H9 (cell line): ENCODE measurements at regions not wholly inside any gene's neighbourhood (a gene's known extent, or its start where the extent isn't known, plus 50 kb on each side); places are given as distances from the start of the nearest gene placed in this dataset.

Source experiments
- DNase-seq: peaks from one replicate; pipeline ENCODE4 v3.0.0-alpha.2; 2017
- H2AFZ ChIP-seq: one replicate; pipeline ENCODE4 v1.6.1; 2013; ENCODE audit warnings: mild to moderate bottlenecking, low read length, control low read depth, moderate library complexity
- H2AK5ac ChIP-seq: 2 replicates; pipeline ENCODE4 v1.6.1; 2013; ENCODE audit warnings: low read length, control low read depth, mixed read lengths; ENCODE audit not compliant: insufficient read length
- H2BK120ac ChIP-seq: one replicate; pipeline ENCODE4 v1.6.1; 2013; ENCODE audit warnings: low read depth, mild to moderate bottlenecking, low read length, control low read depth, inconsistent platforms; ENCODE audit not compliant: poor library complexity, severe bottlenecking
- H2BK12ac ChIP-seq: 2 replicates; pipeline ENCODE4 v1.6.1; 2013; ENCODE audit warnings: low read length, control low read depth, mixed read lengths, low read depth; ENCODE audit not compliant: insufficient read length
- H2BK15ac ChIP-seq: 2 replicates; pipeline ENCODE4 v1.6.1; 2013; ENCODE audit warnings: low read depth, low read length, control low read depth
- H2BK20ac ChIP-seq: one replicate; pipeline ENCODE4 v1.6.1; 2013; ENCODE audit warnings: low read depth, mild to moderate bottlenecking, low read length, control low read depth, inconsistent platforms; ENCODE audit not compliant: poor library complexity, severe bottlenecking
- H2BK5ac ChIP-seq: 2 replicates; pipeline ENCODE4 v1.6.1; 2013; ENCODE audit warnings: low read length, control low read depth, mixed read lengths; ENCODE audit not compliant: insufficient read length
- H3K14ac ChIP-seq: 2 replicates; pipeline ENCODE4 v1.6.1; 2013; ENCODE audit warnings: low read length, control low read depth; ENCODE audit not compliant: insufficient read depth
- H3K18ac ChIP-seq: 2 replicates; pipeline ENCODE4 v1.6.1; 2013; ENCODE audit warnings: low read depth, mild to moderate bottlenecking, mixed read lengths, low read length, control low read depth; ENCODE audit not compliant: insufficient read length
- H3K23ac ChIP-seq: 2 replicates; pipeline ENCODE4 v1.6.1; 2013; ENCODE audit warnings: low read length, control low read depth, mixed read lengths, low read depth; ENCODE audit not compliant: insufficient read length
- H3K23me2 ChIP-seq: 2 replicates; pipeline ENCODE4 v1.6.1; 2013; ENCODE audit warnings: low read depth, mild to moderate bottlenecking, mixed read lengths, low read length, control low read depth; ENCODE audit not compliant: insufficient read length, poor library complexity, severe bottlenecking
- H3K27ac ChIP-seq: 2 replicates; pipeline ENCODE4 v1.5.1; 2013; ENCODE audit warnings: low read length, control low read depth, mixed read lengths, low read depth; ENCODE audit not compliant: insufficient read length
- H3K27me3 ChIP-seq: 2 replicates; pipeline ENCODE4 v1.6.1; 2013; ENCODE audit warnings: low read length, control low read depth, inconsistent platforms; ENCODE audit not compliant: insufficient read depth
- H3K4ac ChIP-seq: 2 replicates; pipeline ENCODE4 v1.6.1; 2013; ENCODE audit warnings: low read depth, mild to moderate bottlenecking, control low read depth, inconsistent platforms, low read length, moderate library complexity
- H3K4me1 ChIP-seq: 2 replicates; pipeline ENCODE4 v1.6.1; 2013; ENCODE audit warnings: low read length, control low read depth, inconsistent platforms; ENCODE audit not compliant: insufficient read depth
- H3K4me2 ChIP-seq: 2 replicates; pipeline ENCODE4 v1.6.1; 2013; ENCODE audit warnings: low read length, control low read depth, mixed read lengths; ENCODE audit not compliant: insufficient read length, insufficient read depth
- H3K56ac ChIP-seq: 2 replicates; pipeline ENCODE4 v1.6.1; 2013; ENCODE audit warnings: low read depth, mild to moderate bottlenecking, mixed read lengths, low read length, control low read depth; ENCODE audit not compliant: insufficient read length
- H3K79me1 ChIP-seq: 2 replicates; pipeline ENCODE4 v1.6.1; 2013; ENCODE audit warnings: low read depth, mild to moderate bottlenecking, moderate library complexity, low read length, control low read depth, inconsistent platforms; ENCODE audit not compliant: insufficient read depth, poor library complexity, severe bottlenecking
- H3K79me2 ChIP-seq: 2 replicates; pipeline ENCODE4 v1.6.1; 2013; ENCODE audit warnings: low read length, control low read depth, inconsistent platforms; ENCODE audit not compliant: insufficient read depth
- H3K9ac ChIP-seq: 2 replicates; pipeline ENCODE4 v1.6.1; 2013; ENCODE audit warnings: low read length, control low read depth, mixed read lengths; ENCODE audit not compliant: insufficient read length; ENCODE audit errors: extremely low read depth
- H3K9me3 ChIP-seq: one replicate; pipeline ENCODE4 v1.6.1; 2013; ENCODE audit warnings: low read depth, low read length, inconsistent platforms; ENCODE audit not compliant: control insufficient read depth
- H3T11ph ChIP-seq: one replicate; pipeline ENCODE4 v1.6.1; 2013; ENCODE audit warnings: mild to moderate bottlenecking, low read length, control low read depth, inconsistent platforms
- H4K20me1 ChIP-seq: one replicate; pipeline ENCODE4 v1.6.1; 2013; ENCODE audit not compliant: control insufficient read depth, insufficient read length, insufficient read depth
- H4K5ac ChIP-seq: 2 replicates; pipeline ENCODE4 v1.6.1; 2013; ENCODE audit warnings: low read depth, mild to moderate bottlenecking, mixed read lengths, low read length, control low read depth; ENCODE audit not compliant: insufficient read length
- H4K8ac ChIP-seq: replicated peaks from 2 replicates; pipeline ENCODE4 v1.6.1; 2013; ENCODE audit warnings: low read length, control low read depth, mixed read lengths, low read depth; ENCODE audit not compliant: insufficient read length
- H4K91ac ChIP-seq: 2 replicates; pipeline ENCODE4 v1.6.1; 2013; ENCODE audit warnings: low read depth, mild to moderate bottlenecking, moderate library complexity, mixed read lengths, low read length, control low read depth; ENCODE audit not compliant: insufficient read length
- H3K27ac Mint-ChIP-seq, 3 experiments: 2 replicates in 2 of 3; 3 replicates in 1 of 3; pipeline ENCODE4 v1.8.0; 2020 to 2021; ENCODE audit warnings: mixed read lengths in 3 of 3, mild to moderate bottlenecking in 1 of 3, moderate library complexity in 1 of 3
- H3K27me3 Mint-ChIP-seq: 2 replicates; pipeline ENCODE4 v1.8.0; 2021; ENCODE audit warnings: low read depth, mild to moderate bottlenecking, moderate library complexity, mixed read lengths
- H3K36me3 Mint-ChIP-seq, 3 experiments: 2 replicates in 2 of 3; 3 replicates in 1 of 3; pipeline ENCODE4 v1.8.0; 2020 to 2021; ENCODE audit warnings: low read depth in 3 of 3, mixed read lengths in 3 of 3; ENCODE audit not compliant: insufficient read depth in 1 of 3
- H3K4me1 Mint-ChIP-seq, 2 experiments: 2 replicates each; pipeline ENCODE4 v1.8.0; 2020; ENCODE audit warnings: mixed read lengths in 2 of 2
- H3K4me3 Mint-ChIP-seq, 2 experiments: 2 replicates in 1 of 2; 3 replicates in 1 of 2; pipeline ENCODE4 v1.8.0; 2020 to 2021; ENCODE audit warnings: mild to moderate bottlenecking in 2 of 2, mixed read lengths in 2 of 2, moderate library complexity in 1 of 2
- H3K9me3 Mint-ChIP-seq, 2 experiments: 2 replicates in 1 of 2; 3 replicates in 1 of 2; pipeline ENCODE4 v1.8.0; 2020; ENCODE audit warnings: mild to moderate bottlenecking in 2 of 2, mixed read lengths in 2 of 2, moderate library complexity in 1 of 2
- WGBS: extraction: QIAGEN DNeasy Blood & Tissue Kit; methylation state at CpG from one replicate; pipeline ENCODE4 v1.1.7; 2013; ENCODE audit warnings: missing lambda C conversion rate, low lambda C conversion rate, mixed read lengths; ENCODE audit not compliant: insufficient read length; ENCODE audit errors: extremely low coverage; 5-methylcytosine and 5-hydroxymethylcytosine counted together
- TF ChIP-seq, protein P1 (sequence below): fragments of 200-600 bp; sonication (generic); conservative IDR thresholded peaks from 3 replicates; pipeline ENCODE4 v1.8.0; 2021; ENCODE audit warnings: antibody characterized with exemption, mild to moderate bottlenecking

- Histone ChIP-seq H3K9ac (no peak overlapping the region), H2BK12ac (no peak overlapping the region), H2AK5ac (no peak overlapping the region), H3K9me3 (no peaks in the 10 kb centered on the region), H3T11ph (no peak overlapping the region), H4K91ac (no peak overlapping the region), H3K18ac (no peak overlapping the region), H3K14ac (no peak overlapping the region), H2BK15ac (no peak overlapping the region), H3K79me2 (no peaks in the 10 kb centered on the region), H3K4me2 (no peak overlapping the region), H2BK120ac (no peak overlapping the region), H4K5ac (no peak overlapping the region), H3K4ac (no peak overlapping the region), H4K8ac (no peak overlapping the region), H2BK20ac (no peak overlapping the region), H3K27me3 (no peaks in the 10 kb centered on the region), H2BK5ac (no peak overlapping the region), H2AFZ (no peak overlapping the region), H3K27ac (no peak overlapping the region), H3K23me2 (no peaks in the 10 kb centered on the region), H4K20me1 (no peaks in the 10 kb centered on the region), H3K56ac (no peak overlapping the region), H3K4me1 (no peaks in the 10 kb centered on the region), H3K23ac (no peak overlapping the region), H3K79me1 (no peaks in the 10 kb centered on the region)
- no CpG with 5 or more reads among the region's 1 CpG for WGBS
- no peak overlapping the region for H3K4me3 Mint-ChIP-seq
- 0 out of 7 replicates have a peak overlapping the region, but pooled peaks of 1 of the 3 experiments have one; percentile 10 for H3K27ac Mint-ChIP-seq
- no peaks in the 10 kb centered on the region for H3K4me1 Mint-ChIP-seq
- DNase-seq = no peak
- H3K9me3 Mint-ChIP-seq = peaks cover 4 to 5% of the 10 kb centered on the region in 2 experiments; a peak in 1 of 5 replicates
- no peaks in the 10 kb centered on the region for H3K36me3 Mint-ChIP-seq
- TF ChIP-seq, protein P1, sequence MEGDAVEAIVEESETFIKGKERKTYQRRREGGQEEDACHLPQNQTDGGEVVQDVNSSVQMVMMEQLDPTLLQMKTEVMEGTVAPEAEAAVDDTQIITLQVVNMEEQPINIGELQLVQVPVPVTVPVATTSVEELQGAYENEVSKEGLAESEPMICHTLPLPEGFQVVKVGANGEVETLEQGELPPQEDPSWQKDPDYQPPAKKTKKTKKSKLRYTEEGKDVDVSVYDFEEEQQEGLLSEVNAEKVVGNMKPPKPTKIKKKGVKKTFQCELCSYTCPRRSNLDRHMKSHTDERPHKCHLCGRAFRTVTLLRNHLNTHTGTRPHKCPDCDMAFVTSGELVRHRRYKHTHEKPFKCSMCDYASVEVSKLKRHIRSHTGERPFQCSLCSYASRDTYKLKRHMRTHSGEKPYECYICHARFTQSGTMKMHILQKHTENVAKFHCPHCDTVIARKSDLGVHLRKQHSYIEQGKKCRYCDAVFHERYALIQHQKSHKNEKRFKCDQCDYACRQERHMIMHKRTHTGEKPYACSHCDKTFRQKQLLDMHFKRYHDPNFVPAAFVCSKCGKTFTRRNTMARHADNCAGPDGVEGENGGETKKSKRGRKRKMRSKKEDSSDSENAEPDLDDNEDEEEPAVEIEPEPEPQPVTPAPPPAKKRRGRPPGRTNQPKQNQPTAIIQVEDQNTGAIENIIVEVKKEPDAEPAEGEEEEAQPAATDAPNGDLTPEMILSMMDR = no peak
- no peaks in the 10 kb centered on the region for H3K27me3 Mint-ChIP-seq
These were observed 127.2 kb upstream of the FGGY start for GRCh38 chr1:59169703-59170102.
